Stimulated activated CD8-positive, alpha-beta memory T cell treated with anti-CD3 and anti-CD28 coated beads, Interleukin-12 subunit alpha, Interleukin-12 subunit beta, amount 100 ng/mL, for 24 hours (primary cell): ENCODE measurements at regions not wholly inside any gene's neighbourhood (a gene's known extent, or its start where the extent isn't known, plus 50 kb on each side); places are given as distances from the start of the nearest gene placed in this dataset.
"Not testable (repeated sequence)": the region's sequence is repeated elsewhere in the genome, so short reads cannot be mapped to it uniquely, and the experiment has no call there.

Experiments used
- DNase-seq: peaks from one replicate; pipeline ENCODE4 v3.0.0-alpha.2; 2020; ENCODE audit errors: extremely low read depth

DNA sequence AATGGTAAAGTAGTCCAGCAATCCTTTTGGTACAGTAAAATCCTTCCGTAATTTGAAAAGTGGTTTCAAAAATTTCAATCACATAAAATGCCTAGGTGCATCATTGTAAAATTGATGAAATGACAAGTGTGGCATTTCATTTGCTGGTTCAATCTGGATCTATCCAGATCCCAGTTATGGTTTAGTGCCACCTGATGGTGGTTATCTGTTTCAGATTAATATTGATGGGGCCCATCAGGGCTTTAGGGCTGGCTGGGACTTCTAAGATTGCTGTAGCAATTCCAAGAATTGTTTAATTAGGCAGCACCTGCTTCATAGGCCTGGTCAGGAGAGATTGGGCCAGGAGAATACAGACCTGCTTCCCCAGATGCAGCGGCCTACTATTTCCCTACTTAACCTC, 55.5 kb upstream of the PIK3C3 start:
- DNase-seq = no peak

DNA sequence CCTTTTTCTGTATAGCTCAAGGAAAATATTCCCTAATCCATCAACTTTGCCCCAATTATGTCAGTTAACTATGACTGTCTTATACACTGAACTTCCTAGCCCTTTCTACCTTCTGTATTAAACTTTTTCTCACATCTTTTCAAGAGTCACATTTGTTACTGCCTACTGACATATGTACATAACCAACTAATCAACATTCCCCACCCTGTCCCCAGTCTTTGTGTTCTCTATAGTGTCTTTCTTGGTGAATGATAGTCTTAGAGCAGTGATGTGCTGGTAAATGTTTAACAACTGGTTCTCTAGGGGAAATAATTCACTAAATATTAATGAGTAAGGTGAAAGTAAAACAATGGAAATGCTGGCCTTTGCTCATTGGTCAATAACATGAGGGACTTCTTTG, 61.6 kb upstream of the PIK3C3 start:
- DNase-seq = no peak

DNA sequence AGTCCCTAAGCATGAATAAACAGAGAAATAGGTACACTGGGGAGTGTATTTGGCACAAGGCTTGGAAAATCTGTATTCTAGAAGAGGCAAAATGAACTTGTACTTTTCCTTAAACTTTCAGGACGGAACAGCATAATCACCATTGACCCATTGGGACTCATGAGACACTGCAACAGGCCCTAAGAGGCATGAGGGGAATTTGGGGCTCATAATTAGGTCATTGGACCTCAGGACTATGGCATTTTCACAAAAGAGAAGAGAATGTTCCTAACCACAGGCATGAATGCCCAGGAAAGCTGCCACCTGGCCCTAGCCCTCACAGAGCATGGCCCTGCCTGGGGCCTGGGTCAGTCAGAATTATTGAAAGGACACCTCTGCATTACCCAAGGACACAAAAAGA, 67.9 kb upstream of the PIK3C3 start:
- DNase-seq = no peak

DNA sequence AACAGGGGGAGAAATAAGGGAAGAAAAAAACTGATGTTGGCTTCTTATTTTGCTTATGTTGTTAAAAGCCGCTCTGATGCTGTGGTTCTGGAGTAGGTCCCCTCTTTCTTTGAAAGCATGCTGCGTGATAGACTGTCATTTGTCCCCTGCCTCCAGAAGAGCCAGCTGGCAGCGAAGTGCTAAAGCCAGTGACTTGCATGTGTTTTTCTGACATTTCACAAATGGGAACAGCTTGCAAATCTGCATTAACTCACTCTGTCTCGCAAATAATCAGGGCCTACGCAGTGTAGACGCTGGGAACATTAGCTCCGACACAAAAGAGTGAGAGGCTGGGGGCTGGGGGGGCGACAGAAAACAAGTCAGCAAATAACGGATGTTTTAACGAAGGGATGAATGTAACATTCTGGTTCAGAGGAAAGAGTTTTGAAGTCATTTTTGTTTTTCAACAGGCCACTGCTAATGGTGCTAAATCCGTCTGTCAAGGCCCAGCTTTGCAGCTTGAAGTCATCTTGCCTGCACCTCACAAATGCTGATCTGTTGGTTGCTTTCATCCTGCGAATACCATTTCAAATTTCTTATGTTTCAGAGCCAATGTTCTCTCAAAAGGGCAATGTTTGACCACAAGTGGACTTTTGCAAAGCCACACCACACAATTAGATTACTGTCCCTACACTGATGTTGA, 68.8 kb upstream of the PIK3C3 start:
- DNase-seq = no peak

DNA sequence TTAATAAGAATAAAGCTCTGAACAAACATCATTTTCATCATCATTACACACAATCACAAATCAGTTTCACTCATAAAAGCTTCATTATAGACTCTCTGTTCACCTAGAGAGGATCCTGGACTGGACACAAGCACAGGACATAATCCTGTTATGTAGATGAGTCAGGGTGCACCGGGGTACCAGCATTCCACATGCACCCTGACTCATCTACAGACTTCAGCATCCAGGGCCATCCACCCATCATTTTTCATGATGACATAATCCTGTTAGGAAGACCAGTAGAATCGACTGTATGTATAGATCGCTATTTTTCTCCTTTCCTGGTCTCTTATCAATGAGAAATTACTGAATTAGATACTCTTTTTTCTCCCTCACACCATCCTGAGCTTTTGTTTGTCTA, 73.7 kb upstream of the PIK3C3 start:
- DNase-seq = no peak

DNA sequence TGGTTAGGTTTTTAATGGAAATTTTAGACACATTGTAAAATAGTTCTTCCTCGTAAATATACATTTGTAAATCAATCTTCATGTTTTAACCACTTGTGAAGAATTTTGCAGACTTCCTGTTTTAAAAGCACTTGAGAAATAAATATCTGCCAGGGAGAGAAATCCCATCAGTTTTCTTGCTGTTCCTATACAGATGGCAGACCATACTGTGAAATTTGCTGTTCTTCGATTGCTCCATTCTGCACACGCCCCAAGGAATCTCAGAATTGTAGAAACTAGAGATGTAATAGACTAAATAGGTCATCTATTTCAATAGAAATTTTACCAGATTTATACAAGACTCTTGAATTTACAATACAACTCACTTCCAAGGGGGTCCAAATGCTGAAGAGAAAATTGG, 75.8 kb upstream of the PIK3C3 start:
- no peak for DNase-seq

DNA sequence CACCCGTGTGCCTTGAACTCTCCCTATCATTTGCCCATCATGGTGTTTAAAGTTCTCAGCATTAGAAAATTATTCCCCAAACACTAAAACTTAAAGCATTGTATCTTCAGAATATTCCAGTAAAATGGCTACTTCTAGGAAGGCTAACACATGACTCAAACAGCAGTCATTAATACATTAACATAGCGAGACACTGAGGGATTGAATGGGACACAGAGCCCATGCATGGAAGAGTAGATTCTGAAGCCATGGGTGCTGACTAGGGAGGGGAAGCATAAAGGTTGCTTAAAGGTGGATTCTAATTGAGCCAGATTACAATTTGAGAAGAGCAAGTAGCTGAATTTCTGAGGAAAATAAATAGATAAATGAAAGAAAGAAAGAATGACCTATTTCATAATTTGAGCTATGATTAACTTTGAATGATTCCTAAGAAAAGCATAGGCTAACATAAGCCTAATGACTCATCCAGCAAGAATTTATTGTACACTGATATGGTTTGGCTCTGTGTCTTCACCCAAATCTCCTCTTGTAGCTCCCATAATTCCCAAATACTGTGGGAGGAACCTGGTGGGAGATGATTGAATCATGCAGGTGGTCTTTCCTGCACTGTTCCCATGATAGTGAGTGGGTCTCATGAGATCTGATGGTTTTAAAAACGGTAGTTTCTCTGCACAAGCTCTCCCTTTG, 79.8 kb upstream of the PIK3C3 start:
- no peak for DNase-seq

DNA sequence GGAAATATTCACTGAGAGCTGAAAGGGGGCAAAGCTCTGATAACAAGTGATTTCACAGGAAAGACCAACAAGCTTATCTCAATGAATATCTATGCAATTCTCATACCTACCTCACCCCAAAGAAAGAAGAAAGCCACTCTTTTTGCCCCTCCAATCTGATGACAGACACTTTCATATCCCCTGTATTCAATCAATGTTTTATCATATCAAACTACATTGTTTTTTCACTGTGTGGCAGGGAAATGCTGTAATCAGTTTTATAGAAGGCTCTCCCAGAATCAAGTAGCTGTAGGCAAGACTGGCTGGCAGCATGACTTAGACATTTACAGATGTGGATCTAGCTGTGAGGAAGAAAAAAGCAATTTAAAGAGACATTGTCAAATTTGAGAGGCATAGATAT, 81.3 kb upstream of the PIK3C3 start:
- no peak for DNase-seq

DNA sequence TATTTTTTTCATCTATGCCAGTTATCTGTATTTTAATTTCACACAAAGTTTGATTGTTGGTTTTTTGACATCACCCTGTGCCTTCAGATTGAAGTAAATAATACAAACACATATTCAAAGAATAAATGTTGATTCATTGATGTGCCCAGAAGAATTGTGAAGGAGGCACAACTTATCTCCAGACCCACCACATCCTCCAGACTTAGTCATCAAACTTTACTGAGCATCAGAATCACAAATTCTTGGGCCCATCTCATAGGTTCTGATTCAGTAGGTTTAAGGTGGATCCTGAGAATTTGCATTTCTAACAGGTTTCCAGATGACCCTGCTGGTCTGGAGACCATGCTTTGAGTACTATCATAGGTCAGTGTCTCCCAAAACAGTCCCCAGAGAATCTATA, 82.8 kb upstream of the PIK3C3 start:
- DNase-seq = no peak

DNA sequence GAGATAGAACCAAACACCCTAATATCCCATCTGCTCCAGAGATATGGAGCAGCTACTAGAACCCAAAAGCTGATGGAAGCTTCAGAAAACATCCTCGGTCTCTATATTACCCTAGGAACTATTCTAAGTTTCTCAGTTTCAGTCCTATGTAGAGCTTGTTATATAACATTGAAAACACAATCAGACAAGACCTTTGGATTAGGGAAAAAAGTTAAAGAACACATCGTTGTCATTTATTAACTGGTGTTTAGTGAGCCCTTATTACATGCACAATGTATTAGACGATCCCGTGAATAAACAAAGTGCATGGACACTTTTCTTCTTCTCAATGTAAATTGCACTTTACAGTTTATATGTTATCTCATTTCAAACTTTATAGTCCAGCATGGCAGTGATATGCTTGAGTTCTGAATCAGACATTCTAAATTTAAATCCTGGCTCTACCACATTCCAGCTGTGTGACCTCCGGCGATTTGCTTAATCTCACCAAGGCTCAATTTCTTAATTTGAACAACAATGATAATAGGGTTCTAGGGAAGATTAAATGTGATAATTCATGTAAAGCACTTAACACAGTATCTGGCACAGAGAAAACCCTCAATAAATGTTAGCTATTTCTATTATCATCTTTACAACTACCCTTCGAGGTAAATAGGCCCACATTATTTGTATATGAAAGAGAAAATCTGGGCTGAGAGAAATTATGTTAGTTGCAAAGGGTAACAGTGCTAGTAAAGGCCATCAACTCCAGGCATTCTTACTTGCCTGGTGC, 83.6 kb upstream of the PIK3C3 start:
- DNase-seq = no peak

DNA sequence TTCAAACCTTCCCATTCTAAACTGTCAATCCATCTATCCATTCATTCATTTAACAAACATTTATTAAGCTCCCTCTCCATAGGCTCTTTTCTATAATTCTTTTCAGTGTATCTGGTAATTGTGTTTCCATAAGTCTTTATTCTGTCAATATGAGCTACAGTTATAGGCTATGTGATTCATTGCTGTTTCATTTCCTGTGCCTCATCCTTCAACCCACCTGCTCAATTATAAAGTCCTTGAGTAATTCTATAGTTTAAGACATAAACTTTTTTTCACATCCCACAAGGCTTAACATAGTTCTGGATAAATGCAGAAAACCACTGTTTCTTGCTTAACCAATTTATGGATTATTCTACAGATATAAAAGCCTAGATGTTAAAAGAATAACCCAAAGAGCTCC, 84.2 kb upstream of the PIK3C3 start:
- no peak for DNase-seq

DNA sequence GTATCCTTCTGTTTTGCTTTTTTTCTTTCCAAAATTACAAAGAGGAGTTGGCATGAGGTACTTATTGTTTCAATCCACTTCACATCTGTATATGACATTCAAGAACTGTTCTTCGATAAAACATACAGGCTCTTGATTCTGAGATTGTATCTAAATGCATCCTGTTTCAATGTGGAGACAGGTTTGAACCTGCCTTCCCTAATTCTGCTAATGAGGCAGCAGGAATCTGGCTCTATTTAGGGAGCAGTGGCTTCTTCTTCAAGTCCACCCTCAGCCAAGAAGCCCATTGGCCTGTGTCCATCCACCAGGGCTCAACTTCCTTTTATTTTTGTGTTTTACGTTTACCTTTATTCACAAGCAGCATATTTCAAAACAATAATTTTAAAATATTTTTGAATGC, 84.8 kb upstream of the PIK3C3 start:
- no peak for DNase-seq

DNA sequence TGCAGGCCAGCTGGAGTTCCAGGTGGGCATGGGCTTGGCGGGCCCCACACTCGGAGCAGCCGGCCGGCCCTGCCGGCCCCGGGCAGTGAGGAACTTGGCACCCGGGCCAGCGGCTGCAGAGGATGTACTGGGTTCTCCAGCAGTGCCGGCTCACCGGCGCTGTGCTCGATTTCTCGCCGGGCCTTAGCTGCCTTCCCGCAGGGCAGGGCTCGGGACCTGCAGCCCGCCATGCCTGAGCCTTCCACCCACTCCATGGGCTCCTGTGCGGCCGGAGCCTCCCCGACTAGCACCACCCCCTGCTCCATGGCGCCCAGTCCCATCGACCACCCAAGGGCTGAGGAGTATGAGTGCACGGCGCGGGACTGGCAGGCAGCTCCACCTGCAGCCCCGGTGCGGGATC, 89.2 kb upstream of the PIK3C3 start:
- DNase-seq = not testable (repeated sequence)

DNA sequence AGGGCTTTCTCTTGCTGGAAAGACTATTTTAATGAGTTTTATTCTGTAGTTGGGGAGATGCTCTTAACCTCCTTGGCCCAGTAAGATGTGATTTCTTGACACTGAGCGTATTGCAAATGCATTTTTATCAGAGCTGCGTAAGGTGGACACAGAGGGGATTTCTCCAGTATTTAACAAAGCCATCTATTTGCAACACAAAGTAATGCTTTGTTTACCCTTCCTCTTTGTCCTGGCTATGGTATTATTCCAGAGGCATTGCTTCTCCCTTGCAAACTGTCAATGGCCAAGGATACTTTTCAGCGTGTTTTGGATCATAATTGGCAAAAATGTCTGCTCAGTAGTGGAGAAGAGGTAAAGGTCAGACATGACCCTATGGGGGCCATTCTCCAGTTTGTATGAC, 90.8 kb upstream of the PIK3C3 start:
- no peak for DNase-seq

DNA sequence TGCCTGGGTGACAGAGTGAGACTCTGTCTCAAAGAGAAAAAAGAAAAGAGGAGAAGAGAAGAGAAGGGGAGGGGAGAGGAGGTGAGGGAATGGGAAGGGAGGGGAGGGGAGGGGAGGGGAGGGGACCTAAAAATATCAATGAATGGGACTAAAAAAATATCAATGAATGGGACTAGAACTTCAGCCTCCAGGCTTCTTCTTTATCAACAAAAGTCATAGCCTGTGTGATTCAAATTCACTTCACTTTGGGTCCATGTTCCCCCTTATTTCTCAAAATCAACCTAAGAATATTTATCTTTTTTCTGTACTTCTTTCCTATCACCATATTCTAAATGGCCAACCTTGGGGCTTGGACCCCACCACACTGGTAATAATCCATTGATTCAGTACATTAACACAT, 92.1 kb upstream of the PIK3C3 start:
- no peak for DNase-seq

DNA sequence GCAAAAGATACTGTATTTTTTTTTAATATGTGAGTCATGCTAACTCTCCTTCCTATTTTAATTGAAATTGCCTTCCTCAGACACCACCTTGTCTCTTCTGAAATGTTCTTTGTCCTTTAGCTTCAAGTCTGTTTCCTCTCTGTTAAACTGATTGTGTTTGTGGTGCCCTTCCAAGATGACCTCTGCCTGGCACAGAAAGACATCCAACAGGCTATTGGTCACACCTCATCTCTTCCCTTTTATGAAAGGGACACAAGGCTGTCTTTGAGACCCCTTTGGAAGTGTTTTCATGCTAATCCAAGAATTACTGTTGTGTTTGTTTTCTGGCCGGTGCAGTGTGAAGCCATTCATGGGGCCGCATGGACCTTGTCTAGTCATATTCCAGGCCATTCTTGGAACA, 94.0 kb upstream of the PIK3C3 start:
- DNase-seq = no peak

DNA sequence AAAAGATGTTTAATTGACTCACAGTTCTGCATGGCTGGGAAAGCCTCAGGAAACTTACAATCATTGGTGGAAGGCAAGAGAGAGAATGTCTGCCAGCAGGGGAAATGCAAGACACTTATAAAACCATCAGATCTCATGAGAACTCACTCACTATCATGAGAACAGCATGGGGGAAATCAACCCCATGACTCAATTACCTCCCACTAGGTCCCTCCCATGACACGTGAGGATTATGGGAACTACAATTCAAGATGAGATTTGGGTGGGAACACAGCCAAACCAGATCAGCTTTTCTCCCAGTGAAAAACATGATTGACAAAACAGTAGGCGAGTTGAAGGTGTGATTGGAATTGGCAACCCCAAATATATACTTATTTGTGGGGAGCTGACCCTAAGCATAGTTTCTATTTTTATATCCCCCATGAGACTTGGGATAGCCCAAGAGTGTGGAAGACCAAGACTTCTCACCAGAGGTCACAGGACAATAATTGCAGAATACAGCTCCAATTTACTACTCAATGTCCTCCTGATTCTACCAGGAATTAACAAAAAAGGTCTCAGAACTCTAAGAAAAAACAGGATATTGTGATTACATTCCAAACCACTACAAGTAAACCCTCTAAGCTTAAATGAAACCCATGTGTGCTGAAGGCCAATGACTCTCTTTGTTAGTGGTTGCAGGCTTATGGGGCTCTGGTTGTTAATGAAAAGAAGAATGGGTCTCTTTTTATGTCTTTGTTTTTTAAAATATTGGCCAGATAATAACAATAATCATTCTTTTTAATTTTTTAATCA, 96.1 kb upstream of the PIK3C3 start:
- DNase-seq = no peak

DNA sequence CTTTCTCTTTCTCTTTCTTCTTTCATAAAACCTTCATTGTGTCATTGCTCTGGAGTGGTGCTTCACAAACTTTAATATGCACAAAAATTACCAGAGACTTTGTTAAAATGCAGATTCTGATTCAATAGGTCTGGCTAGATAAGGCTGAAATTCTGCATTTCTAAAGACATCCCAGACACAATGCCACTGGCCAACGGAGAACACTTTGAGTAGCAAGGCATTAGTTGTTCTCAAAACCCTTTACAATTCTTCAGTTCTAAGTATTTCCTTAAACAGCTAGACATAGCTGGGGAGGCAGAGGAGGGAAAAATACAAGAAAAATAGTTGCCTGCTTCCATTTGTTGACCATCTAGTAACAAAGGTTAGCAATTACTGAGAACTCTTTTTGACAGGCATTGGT, 101.8 kb upstream of the PIK3C3 start:
- DNase-seq = no peak

DNA sequence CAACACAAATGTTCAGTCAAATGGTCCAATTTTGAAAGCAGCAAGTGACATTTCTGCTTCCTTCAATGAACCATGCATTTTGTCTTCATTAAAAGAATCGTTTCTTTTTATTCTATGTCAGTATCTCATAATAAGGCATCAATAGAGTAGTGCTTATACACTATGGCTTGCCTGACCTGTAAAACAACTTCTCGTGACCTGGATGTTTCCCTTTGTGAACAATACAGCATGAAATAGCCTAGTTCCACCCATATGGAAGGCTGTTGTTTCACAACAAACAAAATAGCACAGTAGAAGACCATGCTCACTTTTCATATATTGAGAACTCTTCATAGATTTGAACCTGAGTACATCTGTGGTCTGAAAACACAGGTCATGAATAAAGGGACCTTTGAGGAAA, 104.3 kb upstream of the PIK3C3 start:
- DNase-seq = no peak

DNA sequence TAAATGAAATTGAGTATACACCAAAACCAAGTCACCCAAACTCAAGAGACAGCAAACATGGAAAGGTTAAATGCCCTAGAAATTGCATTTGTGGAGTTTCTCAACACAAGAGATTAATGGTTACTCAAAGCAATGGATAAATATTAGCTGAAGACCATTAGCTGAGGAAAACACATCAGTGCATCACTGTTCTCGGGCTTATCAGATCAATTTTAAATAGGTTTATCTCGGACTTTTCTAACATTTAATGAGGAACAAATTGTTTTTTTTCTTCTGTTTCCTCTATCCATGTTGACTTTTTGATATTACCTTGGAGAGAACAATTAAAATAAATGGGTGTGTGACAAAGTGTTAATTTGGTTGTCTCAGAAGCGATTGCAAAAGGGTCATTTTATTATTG, 105.4 kb upstream of the PIK3C3 start:
- DNase-seq = no peak

DNA sequence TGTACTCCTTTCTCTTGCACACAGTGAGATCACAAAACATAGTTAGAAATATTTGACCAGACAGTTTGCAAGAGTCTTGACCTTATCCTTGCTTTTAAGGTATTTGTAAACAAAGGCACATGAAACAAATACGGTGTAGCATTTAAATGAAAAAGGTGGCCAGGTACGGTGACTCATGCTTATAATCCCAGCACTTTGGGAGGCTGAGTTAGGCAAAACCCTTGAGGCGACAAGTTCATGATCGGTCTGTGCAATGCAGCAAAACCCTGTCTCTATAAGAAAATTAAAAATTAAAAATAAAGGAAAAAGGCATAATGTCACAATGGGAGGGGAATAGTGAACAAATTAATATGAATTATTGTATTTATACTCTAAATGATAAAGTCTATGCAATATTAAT, 109.5 kb upstream of the PIK3C3 start:
- DNase-seq = no peak

DNA sequence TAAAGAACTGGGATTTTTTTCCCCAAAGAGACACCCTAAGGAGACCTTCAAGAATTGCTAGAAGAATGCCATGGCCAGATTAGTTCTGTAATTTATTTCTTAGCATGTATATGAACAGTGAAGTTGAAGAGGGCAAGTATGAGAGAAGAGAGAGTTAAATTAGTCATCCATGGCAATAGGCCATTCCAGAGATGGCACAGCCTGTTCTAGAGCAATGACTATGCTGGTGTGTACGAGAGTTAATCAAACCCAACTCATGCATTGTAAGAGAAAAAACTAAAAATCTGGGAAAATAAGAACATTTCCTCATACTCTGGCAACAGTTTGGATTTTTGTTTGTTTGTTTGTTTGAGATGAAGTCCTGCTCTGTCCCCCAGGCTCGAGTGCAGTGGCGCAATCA, 112.1 kb upstream of the PIK3C3 start:
- DNase-seq = no peak
